AG04449 (cell line): ENCODE measurements at regions not wholly inside any gene's neighbourhood (a gene's known extent, or its start where the extent isn't known, plus 50 kb on each side); places are given as distances from the start of the nearest gene placed in this dataset.

Experiments
- CTCF ChIA-PET: fragments of 350-600 bp; formaldehyde crosslinking; extraction: SDS; loops from one replicate; lab custom pipeline; 2021; ENCODE audit warnings: antibody characterized with exemption; lab: Yijun Ruan, JAX
- POLR2A ChIA-PET: fragments of 400-600, 350-600 bp; formaldehyde crosslinking; extraction: SDS; loops from one replicate; lab custom pipeline; 2020; ENCODE audit warnings: antibody characterized with exemption, inconsistent platforms; lab: Yijun Ruan, JAX
- DNase-seq: peaks from one replicate; pipeline ENCODE4 v3.0.0-alpha.2; 2010; ENCODE audit warnings: low read depth, low spot score
- H3K4me3 ChIP-seq: 2 replicates; pipeline ENCODE4 v1.5.1; 2011; ENCODE audit warnings: low read depth, mild to moderate bottlenecking, control low read depth, low read length
- TF ChIP-seq, protein P1 (sequence below): IDR thresholded peaks from one replicate; pipeline ENCODE4 v1.5.1; 2011; ENCODE audit warnings: mild to moderate bottlenecking, moderate library complexity, low read length, control low read depth, inconsistent platforms; ENCODE audit not compliant: insufficient read depth; ENCODE audit errors: missing control alignments

DNA sequence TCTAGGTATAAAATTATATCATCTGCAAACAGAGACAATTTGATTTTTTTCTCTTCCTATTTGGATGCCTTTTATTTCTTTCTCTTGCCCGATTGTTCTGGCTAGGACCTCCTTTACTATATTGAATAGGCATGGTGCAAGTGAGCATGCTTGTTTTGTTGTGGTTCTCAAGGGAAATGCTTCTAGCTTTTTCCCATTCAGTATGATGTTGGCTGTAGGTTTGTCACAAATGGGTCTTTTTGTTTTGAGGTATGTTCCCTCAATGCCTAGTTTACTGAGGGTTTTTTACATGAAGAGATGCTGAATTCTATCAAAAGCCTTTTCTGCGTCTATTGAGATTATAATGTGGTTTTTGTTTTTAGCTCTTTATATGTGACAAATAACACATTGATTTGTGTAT lies 198.2 kb upstream of the GHR start:
- ChIA-PET POLR2A (no interaction called here), CTCF (no interaction called here)
- no peak overlapping the region for H3K4me3 ChIP-seq
- no peak for DNase-seq
- TF ChIP-seq, protein P1, sequence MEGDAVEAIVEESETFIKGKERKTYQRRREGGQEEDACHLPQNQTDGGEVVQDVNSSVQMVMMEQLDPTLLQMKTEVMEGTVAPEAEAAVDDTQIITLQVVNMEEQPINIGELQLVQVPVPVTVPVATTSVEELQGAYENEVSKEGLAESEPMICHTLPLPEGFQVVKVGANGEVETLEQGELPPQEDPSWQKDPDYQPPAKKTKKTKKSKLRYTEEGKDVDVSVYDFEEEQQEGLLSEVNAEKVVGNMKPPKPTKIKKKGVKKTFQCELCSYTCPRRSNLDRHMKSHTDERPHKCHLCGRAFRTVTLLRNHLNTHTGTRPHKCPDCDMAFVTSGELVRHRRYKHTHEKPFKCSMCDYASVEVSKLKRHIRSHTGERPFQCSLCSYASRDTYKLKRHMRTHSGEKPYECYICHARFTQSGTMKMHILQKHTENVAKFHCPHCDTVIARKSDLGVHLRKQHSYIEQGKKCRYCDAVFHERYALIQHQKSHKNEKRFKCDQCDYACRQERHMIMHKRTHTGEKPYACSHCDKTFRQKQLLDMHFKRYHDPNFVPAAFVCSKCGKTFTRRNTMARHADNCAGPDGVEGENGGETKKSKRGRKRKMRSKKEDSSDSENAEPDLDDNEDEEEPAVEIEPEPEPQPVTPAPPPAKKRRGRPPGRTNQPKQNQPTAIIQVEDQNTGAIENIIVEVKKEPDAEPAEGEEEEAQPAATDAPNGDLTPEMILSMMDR = no peak

DNA sequence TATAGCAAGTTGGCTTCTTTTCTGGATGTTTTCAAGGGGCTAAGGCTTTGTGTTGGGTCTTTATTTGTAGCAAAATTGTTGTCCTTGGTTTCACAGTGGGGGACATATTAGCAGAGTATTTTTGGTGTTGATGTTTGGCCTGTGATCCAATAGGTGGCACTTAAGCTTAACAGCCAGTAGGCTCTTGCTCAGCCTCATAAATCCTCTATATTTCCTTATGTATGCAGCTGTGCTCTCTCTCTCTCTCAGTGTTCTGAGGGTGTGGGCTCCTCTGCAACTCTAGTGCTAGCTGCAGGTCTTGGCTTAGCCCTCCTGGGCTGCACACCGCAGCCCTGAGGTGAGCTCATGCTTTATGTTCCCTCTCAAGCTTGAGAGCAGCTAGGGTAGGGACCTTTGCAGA lies 195.0 kb upstream of the GHR start:
- ChIA-PET POLR2A (no interaction called here), CTCF (no interaction called here)
- TF ChIP-seq, protein P1 = no peak
- DNase-seq = no peak
- no peak overlapping the region for H3K4me3 ChIP-seq

DNA sequence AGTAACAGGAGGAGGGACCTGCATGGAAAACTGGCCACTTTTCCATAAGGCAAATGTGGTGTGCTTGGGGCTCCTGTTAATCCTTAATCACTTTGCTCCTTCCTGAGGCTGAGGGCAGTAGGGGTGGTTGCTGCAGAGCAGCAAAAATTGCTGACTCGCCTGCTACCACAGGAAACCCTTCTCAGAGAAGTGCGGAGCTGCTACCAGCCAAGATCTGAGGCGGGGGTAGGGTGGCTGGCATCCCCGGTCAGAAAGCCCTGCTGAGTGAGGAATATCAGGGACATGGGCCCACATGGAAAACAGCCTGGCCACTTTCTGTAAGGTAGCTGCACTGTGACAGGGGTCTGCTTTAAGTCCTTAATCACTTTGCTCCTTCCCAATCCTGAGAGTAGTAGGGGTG lies 192.4 kb upstream of the GHR start:
- ChIA-PET POLR2A (no interaction called here), CTCF (no interaction called here)
- no peak overlapping the region for H3K4me3 ChIP-seq
- no peak for DNase-seq
- TF ChIP-seq, protein P1 = no peak

DNA sequence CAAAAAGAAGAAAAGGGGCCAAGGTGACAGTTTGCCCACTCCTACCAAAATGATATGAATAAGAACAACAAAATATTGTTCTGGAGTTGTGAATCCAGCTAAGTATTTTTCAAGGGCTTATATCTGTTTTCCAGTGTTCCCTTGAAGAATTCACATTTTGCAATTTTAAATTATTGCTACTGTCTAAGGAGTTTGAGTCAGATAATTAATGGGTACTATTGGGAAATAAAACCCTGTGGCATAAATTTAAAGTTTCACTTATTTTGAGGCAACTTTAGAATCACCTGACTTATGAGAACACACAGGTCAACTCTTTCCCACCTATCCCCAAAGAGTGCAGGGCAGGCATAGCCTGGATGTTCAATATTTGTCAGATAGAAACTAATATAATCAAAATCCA lies 188.0 kb upstream of the GHR start:
- ChIA-PET CTCF (no interaction called here), POLR2A (no interaction called here)
- TF ChIP-seq, protein P1 = no peak
- DNase-seq = no peak
- no peak overlapping the region for H3K4me3 ChIP-seq

DNA sequence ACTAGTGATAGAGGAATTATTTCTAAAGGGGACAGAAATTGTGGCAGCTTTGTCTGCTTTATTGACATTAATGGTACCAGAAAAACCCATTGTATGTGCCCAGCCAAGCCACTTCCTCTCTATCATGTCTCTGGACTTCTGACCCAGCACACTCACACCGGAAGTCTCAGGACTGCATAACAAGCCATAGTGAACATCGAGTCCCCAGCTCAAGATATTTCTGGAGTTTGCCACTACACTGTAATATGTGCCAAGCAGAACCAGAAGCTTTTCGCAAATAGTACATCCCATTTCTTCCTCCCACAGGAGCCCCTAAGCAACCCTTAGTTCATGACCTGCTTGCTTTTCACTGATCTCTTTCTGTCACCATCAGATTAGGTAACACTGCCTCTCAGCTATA lies 187.4 kb upstream of the GHR start:
- no peak overlapping the region for H3K4me3 ChIP-seq
- TF ChIP-seq, protein P1 = no peak
- no peak for DNase-seq
- CTCF ChIA-PET = no interaction called here
- POLR2A ChIA-PET = no interaction called here

DNA sequence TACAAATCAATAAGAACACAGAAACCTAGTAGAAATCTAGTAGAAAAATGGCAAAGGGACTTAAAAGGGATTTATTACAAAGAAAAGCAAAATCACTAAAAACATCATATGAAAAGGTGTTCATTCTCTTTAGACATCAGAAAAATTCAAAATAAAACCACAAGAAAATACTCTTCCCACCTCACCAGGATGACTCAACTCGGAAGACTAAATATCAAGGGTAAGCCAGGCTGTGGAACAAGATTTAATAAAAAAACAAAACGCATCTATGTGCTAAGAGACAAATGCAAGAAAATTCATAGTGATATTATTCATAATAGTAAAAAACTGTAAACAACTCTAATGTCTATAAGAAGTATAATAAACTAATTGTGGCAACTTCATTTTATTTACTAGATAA lies 181.6 kb upstream of the GHR start:
- POLR2A ChIA-PET = no interaction called here
- CTCF ChIA-PET = no interaction called here
- TF ChIP-seq, protein P1 = no peak
- DNase-seq = no peak
- H3K4me3 ChIP-seq = no peak overlapping the region
